SK-N-MC (cell line): ENCODE measurements at regions not wholly inside any gene's neighbourhood (a gene's known extent, or its start where the extent isn't known, plus 50 kb on each side); places are given as distances from the start of the nearest gene placed in this dataset.

Source experiments
- DNase-seq: peaks from one replicate; pipeline ENCODE4 v3.0.0-alpha.2; 2011; ENCODE audit warnings: low read depth, low spot score
- H3K27ac ChIP-seq: fragments of 200-600 bp; sonication (generic); 2 replicates; pipeline ENCODE4 v1.5.1; 2016; ENCODE audit warnings: mixed run types
- H3K36me3 ChIP-seq: fragments of 200-600 bp; sonication (generic); 2 replicates; pipeline ENCODE4 v1.6.1; 2017; ENCODE audit warnings: antibody characterized with exemption, low read length, mixed read lengths; ENCODE audit not compliant: insufficient read depth
- H3K4me3 ChIP-seq: fragments of 200-600 bp; sonication (generic); 2 replicates; pipeline ENCODE4 v1.5.1; 2016
- H3K9ac ChIP-seq: fragments of 200-600 bp; sonication (generic); 2 replicates; pipeline ENCODE4 v1.8.0; 2017; ENCODE audit warnings: mixed run types, mixed read lengths; ENCODE audit not compliant: insufficient read length
- H3K9me3 ChIP-seq: fragments of 200-600 bp; sonication (generic); 2 replicates; pipeline ENCODE4 v1.6.1; 2017; ENCODE audit warnings: low read depth, mild to moderate bottlenecking, antibody characterized with exemption, low read length, moderate library complexity, mixed read lengths
- EZH2 ChIP-seq: fragments of 200-600 bp; sonication (generic); IDR thresholded peaks from one replicate; pipeline ENCODE4 v1.6.1; 2017; ENCODE audit warnings: antibody characterized with exemption
- FOXP2 ChIP-seq: optimal IDR thresholded peaks from 2 replicates; pipeline ENCODE3; 2011; ENCODE audit warnings: mild to moderate bottlenecking, moderate library complexity; ENCODE audit not compliant: insufficient read depth; ENCODE audit errors: extremely low read length, control extremely low read depth
- POLR2AphosphoS5 ChIP-seq: IDR thresholded peaks from 2 replicates; pipeline ENCODE4 v1.6.1; 2012; ENCODE audit warnings: mild to moderate bottlenecking, low read depth, low read length, borderline replicate concordance

DNA sequence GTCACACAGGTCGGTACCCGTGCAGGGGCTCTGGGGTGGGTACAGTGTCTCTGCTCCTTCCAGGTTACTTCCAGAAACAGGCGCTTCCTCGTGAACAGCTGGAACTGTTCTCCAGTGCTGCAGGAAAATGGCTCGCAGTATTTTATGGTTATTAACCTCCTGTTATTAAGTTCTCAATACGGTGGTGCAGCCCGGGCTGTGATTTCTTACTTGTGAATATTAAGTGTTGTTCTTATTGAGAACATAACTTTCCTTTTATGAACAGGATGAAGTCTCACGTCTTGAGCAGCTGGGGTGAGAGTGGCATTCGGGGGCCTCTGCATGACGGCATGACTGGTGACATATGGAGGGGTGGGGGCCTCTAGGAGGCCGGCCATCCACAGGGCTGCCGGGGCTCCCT lies 430.8 kb downstream of the GLRX3 start:
- Histone ChIP-seq H3K27ac (no peak overlapping the region), H3K9ac (no peak overlapping the region), H3K9me3 (no peaks in the 10 kb centered on the region), H3K36me3 (no peaks in the 10 kb centered on the region), H3K4me3 (no peak overlapping the region)
- DNase-seq: no peak
- TF ChIP-seq FOXP2 (no peak), POLR2AphosphoS5 (no peak), EZH2 (no peak)

DNA sequence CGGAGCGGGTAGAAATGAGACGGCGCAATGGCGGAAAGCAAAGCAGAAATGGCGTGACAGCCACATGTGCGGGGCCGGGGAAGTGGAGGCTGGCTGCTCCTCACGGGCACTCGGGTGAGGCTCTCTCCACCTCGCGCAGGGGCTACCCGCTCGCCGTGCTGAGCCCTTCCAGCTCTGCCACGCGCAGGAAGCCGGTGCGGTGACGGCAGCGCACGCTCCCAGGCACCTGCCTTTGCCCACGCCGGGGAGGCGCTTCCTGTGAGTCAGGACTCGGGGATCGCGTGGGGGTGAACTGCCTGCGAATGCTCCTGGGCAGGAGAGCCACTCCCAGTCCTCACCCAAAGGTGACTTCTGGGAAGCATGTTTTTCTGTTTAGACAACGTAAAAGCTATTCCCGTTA lies 431.2 kb downstream of the GLRX3 start:
- Histone ChIP-seq H3K9ac (no peak overlapping the region), H3K36me3 (no peaks in the 10 kb centered on the region), H3K27ac (no peak overlapping the region), H3K4me3 (no peak overlapping the region), H3K9me3 (no peaks in the 10 kb centered on the region)
- TF ChIP-seq EZH2: no peak
- no peak for TF ChIP-seq FOXP2
- TF ChIP-seq POLR2AphosphoS5: no peak
- DNase-seq: no peak

DNA sequence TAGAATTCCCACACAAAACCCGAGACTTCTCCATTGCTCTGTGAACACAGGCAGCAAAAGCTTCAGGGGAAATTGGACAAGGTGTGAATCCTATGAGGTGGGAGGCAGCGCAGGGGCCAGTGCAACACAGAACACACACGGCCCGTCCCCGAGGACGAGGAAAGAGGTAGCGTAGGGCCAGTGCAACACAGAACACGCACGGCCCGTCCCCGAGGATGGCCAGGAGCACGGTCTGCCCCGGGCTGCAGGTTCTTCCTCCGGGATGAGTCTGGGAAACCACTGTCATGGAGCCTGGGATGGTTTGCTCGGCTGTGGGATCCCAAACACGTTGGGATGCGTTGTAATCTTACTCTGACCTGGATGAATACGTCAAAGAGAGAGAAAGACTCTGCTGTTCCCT lies 432.1 kb downstream of the GLRX3 start:
- H3K36me3 ChIP-seq: no peaks in the 10 kb centered on the region
- no peak overlapping the region for H3K4me3 ChIP-seq
- no peaks in the 10 kb centered on the region for H3K9me3 ChIP-seq
- no peak for DNase-seq
- no peak overlapping the region for H3K9ac ChIP-seq
- TF ChIP-seq POLR2AphosphoS5 (no peak), EZH2 (no peak), FOXP2 (no peak)
- no peak overlapping the region for H3K27ac ChIP-seq

DNA sequence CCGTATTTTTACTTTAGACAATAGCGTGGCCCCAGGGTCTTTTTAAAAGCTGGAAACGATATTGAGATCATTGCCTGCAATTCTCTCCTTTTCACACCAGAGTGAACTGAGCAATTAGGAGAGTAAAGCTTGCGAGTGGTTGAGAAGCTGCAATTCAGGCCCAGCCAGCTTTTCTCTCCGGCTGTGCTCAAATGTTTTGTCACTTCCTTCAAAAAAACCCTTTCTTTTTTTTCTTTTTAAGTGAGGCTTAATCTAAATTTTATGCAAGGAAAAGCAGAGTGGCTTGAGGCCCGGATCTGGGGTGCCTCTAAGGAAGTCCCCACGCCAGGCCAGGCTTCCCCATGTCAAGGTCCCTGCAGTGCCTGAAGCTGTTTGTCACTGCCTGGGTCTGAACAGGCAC lies 433.9 kb downstream of the GLRX3 start:
- no peak overlapping the region for H3K9ac ChIP-seq
- no peak overlapping the region for H3K27ac ChIP-seq
- DNase-seq: no peak
- no peak overlapping the region for H3K4me3 ChIP-seq
- H3K9me3 ChIP-seq: no peaks in the 10 kb centered on the region
- TF ChIP-seq POLR2AphosphoS5: no peak
- no peak for TF ChIP-seq FOXP2
- no peak for TF ChIP-seq EZH2
- H3K36me3 ChIP-seq: no peaks in the 10 kb centered on the region

DNA sequence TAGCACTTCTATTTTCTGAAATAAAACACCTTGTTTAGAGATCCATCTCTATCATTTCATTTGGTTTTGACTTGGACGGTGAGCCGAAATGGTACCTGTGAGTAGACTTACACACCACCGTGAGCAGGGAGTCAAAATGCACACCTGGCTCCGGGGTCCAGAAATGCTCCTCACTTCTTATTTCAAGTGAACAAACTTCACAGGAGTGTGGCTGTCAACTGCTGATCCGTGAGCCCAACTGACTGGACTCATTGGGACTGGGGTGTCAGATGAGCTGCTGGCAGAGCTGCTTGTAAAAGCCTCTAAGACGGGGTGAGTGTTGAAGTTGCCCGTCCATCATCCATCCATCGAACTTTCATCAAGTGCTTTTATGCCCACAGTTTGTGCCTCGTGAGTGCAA lies 435.5 kb downstream of the GLRX3 start:
- Histone ChIP-seq H3K9ac (no peak overlapping the region), H3K4me3 (no peak overlapping the region), H3K36me3 (no peaks in the 10 kb centered on the region), H3K9me3 (no peaks in the 10 kb centered on the region), H3K27ac (no peak overlapping the region)
- no peak for DNase-seq
- no peak for TF ChIP-seq FOXP2
- no peak for TF ChIP-seq POLR2AphosphoS5
- no peak for TF ChIP-seq EZH2

DNA sequence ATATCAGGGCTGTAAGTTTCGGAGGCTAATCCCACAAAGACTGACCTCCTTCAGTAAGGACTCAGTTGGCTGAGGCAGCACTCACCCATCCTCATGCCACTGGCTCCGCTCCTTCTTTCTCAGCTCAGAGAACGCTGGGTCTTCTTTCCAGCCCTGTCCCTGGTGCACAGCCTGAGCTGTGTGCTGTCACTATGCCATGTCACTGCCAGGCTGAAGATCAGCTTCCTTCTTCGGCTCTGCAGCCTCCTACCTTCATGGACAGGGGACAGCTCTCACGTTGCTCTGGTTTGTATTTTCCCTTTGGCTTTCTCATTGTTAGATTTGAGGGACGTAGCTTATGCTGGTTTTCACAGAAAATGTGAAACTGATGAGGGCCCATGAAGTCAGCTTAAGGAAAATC lies 437.3 kb downstream of the GLRX3 start:
- Histone ChIP-seq H3K4me3 (no peak overlapping the region), H3K36me3 (no peaks in the 10 kb centered on the region), H3K27ac (no peak overlapping the region), H3K9me3 (no peaks in the 10 kb centered on the region), H3K9ac (no peak overlapping the region)
- no peak for DNase-seq
- TF ChIP-seq POLR2AphosphoS5 (no peak), EZH2 (no peak), FOXP2 (no peak)

DNA sequence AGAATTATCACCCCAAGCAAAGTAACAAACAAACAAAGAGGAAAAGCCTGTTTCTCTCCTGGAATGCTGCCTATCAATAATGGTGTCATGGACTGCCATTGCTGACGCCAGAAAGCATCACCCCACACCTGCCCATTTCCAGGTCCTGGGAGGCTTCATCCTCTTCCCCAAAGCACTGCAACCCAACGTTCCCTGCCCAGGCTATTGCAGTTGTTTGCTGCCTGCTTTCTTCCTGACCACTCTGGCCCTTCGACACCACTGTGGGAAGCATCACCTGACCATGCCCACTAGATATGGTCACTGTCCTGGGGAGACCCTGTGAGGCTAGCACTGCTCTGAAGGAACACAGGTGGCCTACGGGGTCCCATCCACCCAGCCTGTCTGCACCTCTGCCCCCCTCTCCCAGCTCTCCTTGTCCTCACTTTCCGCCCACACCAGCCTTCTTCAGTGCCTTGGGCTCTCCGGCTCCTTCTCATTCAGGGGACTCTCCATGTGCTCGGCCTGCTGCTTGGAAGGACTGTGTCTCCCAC lies 439.6 kb downstream of the GLRX3 start:
- TF ChIP-seq FOXP2 (no peak), POLR2AphosphoS5 (no peak), EZH2 (no peak)
- Histone ChIP-seq H3K4me3 (no peak overlapping the region), H3K27ac (no peak overlapping the region), H3K9me3 (no peaks in the 10 kb centered on the region), H3K9ac (no peak overlapping the region), H3K36me3 (no peaks in the 10 kb centered on the region)
- no peak for DNase-seq

DNA sequence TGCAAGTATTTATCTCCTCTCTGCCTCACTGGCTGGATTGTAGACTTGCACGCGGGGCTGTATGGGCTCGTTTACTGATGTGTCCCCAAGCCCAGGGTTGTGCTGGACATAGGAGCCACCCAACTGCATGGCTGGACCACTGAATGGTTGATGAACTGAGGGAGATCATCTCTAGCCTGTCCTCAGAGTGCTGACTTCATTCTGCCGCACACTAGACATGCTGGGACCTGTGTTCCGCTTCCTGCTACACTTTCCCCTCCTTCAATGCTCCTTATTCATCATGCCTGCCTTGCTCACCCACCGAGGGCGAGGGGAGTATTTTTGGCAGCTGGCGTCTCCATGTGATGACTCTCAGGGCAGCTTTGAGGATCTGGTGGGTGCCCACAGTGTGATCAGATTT lies 440.2 kb downstream of the GLRX3 start:
- Histone ChIP-seq H3K9ac (no peak overlapping the region), H3K9me3 (no peaks in the 10 kb centered on the region), H3K4me3 (no peak overlapping the region), H3K27ac (no peak overlapping the region), H3K36me3 (no peaks in the 10 kb centered on the region)
- DNase-seq: no peak
- no peak for TF ChIP-seq EZH2
- no peak for TF ChIP-seq POLR2AphosphoS5
- TF ChIP-seq FOXP2: no peak

DNA sequence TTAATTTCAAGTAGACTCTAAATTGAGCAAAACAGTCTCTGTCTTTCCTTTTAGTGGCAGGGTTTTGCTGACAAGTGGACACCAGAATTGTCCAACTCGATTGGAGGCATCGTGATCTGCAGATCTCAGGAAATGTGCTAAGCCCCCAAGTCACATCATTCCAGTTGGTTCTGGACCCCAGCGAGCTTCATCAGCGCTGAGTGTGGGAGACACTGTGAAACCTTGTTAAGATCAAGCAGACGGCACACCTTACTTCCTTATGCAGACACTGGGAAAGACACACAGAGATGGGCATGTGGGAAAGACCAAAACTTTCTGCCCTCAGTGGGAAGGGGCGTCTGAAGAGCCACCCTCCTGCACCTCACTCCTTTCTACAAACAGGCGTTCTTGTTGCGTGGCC lies 440.8 kb downstream of the GLRX3 start:
- Histone ChIP-seq H3K9ac (no peak overlapping the region), H3K27ac (no peak overlapping the region), H3K4me3 (no peak overlapping the region), H3K9me3 (no peaks in the 10 kb centered on the region), H3K36me3 (no peaks in the 10 kb centered on the region)
- no peak for DNase-seq
- TF ChIP-seq POLR2AphosphoS5: no peak
- no peak for TF ChIP-seq FOXP2
- TF ChIP-seq EZH2: no peak
